ENCODE measurements at regions not wholly inside any gene's neighbourhood (a gene's known extent, or its start where the extent isn't known, plus 50 kb on each side); places are given as distances from the start of the nearest gene placed in this dataset.

DNA sequence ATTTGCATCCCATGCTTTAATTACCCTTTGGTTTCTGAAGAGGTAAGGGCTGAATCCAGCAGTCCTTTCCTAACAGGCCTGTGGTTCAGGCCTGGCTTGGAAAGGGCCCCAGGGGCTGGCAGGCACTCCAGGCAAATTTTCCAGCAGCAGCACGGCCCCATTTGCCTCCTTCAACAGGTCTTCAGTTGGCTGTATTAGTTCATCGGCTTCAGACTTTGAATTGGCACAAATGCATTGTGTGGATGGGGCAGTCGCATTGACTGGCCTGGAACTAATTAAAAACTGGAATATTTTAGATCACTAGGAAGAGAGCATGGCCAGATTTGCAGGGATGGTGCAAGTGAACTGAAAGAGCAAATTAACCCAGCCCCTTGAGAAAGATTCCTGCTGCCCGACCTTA, 207.8 kb upstream of the MCTP2 start:
- DNase-seq (ENCODE audit: low spot score in 2 of 2) = no peak
- TF ChIP-seq, protein P1, sequence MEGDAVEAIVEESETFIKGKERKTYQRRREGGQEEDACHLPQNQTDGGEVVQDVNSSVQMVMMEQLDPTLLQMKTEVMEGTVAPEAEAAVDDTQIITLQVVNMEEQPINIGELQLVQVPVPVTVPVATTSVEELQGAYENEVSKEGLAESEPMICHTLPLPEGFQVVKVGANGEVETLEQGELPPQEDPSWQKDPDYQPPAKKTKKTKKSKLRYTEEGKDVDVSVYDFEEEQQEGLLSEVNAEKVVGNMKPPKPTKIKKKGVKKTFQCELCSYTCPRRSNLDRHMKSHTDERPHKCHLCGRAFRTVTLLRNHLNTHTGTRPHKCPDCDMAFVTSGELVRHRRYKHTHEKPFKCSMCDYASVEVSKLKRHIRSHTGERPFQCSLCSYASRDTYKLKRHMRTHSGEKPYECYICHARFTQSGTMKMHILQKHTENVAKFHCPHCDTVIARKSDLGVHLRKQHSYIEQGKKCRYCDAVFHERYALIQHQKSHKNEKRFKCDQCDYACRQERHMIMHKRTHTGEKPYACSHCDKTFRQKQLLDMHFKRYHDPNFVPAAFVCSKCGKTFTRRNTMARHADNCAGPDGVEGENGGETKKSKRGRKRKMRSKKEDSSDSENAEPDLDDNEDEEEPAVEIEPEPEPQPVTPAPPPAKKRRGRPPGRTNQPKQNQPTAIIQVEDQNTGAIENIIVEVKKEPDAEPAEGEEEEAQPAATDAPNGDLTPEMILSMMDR (IDR thresholded peaks at IDR 0.05) = no peak
- TF ChIP-seq POLR2A (IDR thresholded peaks at IDR 0.05) (no peak), POLR2AphosphoS5 (IDR thresholded peaks at IDR 0.05) (no peak)
- intact Hi-C loops (cut with DNase I; ENCODE audit: low total_unique reads) = no loop called here
- H3K27ac ChIP-seq = no peak overlapping the region
- H3K36me3 ChIP-seq = no peaks in the 10 kb centered on the region
- H3K27me3 ChIP-seq = no peaks in the 10 kb centered on the region
- H3K4me1 ChIP-seq = no peaks in the 10 kb centered on the region
- no peak overlapping the region for H3K4me3 ChIP-seq
- no peaks in the 10 kb centered on the region for H3K9me3 ChIP-seq

- no peak overlapping the region for H3K27ac ChIP-seq
- H3K36me3 ChIP-seq = no peaks in the 10 kb centered on the region
- no peaks in the 10 kb centered on the region for H3K4me1 ChIP-seq
- TF ChIP-seq POLR2AphosphoS5 (IDR thresholded peaks at IDR 0.05) = no peak
- TF ChIP-seq, protein P1 (IDR thresholded peaks at IDR 0.05) = no peak
- TF ChIP-seq POLR2A (IDR thresholded peaks at IDR 0.05) = no peak
- H3K9me3 ChIP-seq = no peaks in the 10 kb centered on the region
- DNase-seq (ENCODE audit: low spot score in 2 of 2) = no peak
- no peaks in the 10 kb centered on the region for H3K27me3 ChIP-seq
- intact Hi-C loops (cut with DNase I; ENCODE audit: low total_unique reads) = no loop called here
- no peak overlapping the region for H3K4me3 ChIP-seq
These were observed 209.6 kb upstream of the MCTP2 start for GRCh38 chr15:94021621-94022320.

DNA sequence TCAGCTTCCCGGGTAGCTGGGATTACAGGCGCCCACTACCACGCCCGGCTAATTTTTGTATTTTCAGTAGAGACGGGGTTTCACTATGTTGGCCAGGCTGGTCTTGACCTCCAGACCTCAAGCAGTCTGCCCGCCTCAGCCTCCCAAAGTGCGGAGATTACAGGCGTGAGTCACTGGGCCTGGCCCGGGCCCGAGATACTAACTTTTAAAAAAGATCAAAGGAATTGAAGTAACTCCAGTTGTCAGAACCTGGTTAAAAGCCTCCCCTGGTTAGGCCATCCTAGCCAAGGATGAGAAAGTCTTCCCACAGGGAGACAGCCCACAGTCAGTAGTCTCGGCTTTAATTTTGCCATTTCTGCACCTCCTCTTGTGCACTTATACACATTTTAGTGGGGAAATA, 212.3 kb upstream of the MCTP2 start:
- Histone ChIP-seq H3K27me3 (no peaks in the 10 kb centered on the region), H3K4me3 (no peak overlapping the region), H3K27ac (no peak overlapping the region), H3K9me3 (no peaks in the 10 kb centered on the region), H3K4me1 (no peaks in the 10 kb centered on the region), H3K36me3 (no peaks in the 10 kb centered on the region)
- intact Hi-C loops (cut with DNase I; ENCODE audit: low total_unique reads) = loop anchor here (5.0 kb wide), 1 partner anchor 512 kb away; no protein-coding TSS in a partner anchor
- no peak for DNase-seq (ENCODE audit: low spot score in 2 of 2)
- TF ChIP-seq, protein P1 (IDR thresholded peaks at IDR 0.05) = no peak
- TF ChIP-seq POLR2A (IDR thresholded peaks at IDR 0.05) (no peak), POLR2AphosphoS5 (IDR thresholded peaks at IDR 0.05) (no peak)

GRCh38 chr15:94015324-94015723, 216.0 kb upstream of the MCTP2 start:
- TF ChIP-seq POLR2AphosphoS5 (IDR thresholded peaks at IDR 0.05) = no peak
- TF ChIP-seq, protein P1 (IDR thresholded peaks at IDR 0.05) = no peak
- no peak for TF ChIP-seq POLR2A (IDR thresholded peaks at IDR 0.05)
- no peak overlapping the region for H3K4me3 ChIP-seq
- H3K9me3 ChIP-seq = no peaks in the 10 kb centered on the region
- H3K27ac ChIP-seq = no peak overlapping the region
- no peaks in the 10 kb centered on the region for H3K36me3 ChIP-seq
- DNase-seq (ENCODE audit: low spot score in 2 of 2) = no peak
- no peaks in the 10 kb centered on the region for H3K4me1 ChIP-seq
- intact Hi-C loops (cut with DNase I; ENCODE audit: low total_unique reads) = loop anchor here (5.0 kb wide), 1 partner anchor 508 kb away; no protein-coding TSS in a partner anchor
- no peaks in the 10 kb centered on the region for H3K27me3 ChIP-seq

- H3K4me1 ChIP-seq = no peaks in the 10 kb centered on the region
- TF ChIP-seq POLR2A (IDR thresholded peaks at IDR 0.05) (no peak), POLR2AphosphoS5 (IDR thresholded peaks at IDR 0.05) (no peak)
- TF ChIP-seq, protein P1 (IDR thresholded peaks at IDR 0.05) = no peak
- intact Hi-C loops (cut with DNase I; ENCODE audit: low total_unique reads) = no loop called here
- H3K27me3 ChIP-seq = no peaks in the 10 kb centered on the region
- no peaks in the 10 kb centered on the region for H3K36me3 ChIP-seq
- no peaks in the 10 kb centered on the region for H3K9me3 ChIP-seq
- H3K27ac ChIP-seq = no peak overlapping the region
- no peak overlapping the region for H3K4me3 ChIP-seq
- DNase-seq (ENCODE audit: low spot score in 2 of 2) = no peak
These were observed 223.0 kb upstream of the MCTP2 start for GRCh38 chr15:94008104-94009074.
